ENCODE measurements at regions not wholly inside any gene's neighbourhood (a gene's known extent, or its start where the extent isn't known, plus 50 kb on each side); places are given as distances from the start of the nearest gene placed in this dataset.

- no peak for DNase-seq
Measured at GRCh38 chr22:47228767-47229166, 466.3 kb downstream of the TBC1D22A start.

- DNase-seq, result no peak
Measured at GRCh38 chr22:47225931-47226633, 463.6 kb downstream of the TBC1D22A start.

- no peak for DNase-seq
Measured at GRCh38 chr22:47225080-47225930, 462.9 kb downstream of the TBC1D22A start.

Measured in bone marrow (tissue), 2 donors.